ENCODE measurements at regions not wholly inside any gene's neighbourhood (a gene's known extent, or its start where the extent isn't known, plus 50 kb on each side); places are given as distances from the start of the nearest gene placed in this dataset.
"Not testable (repeated sequence)": the region's sequence is repeated elsewhere in the genome, so short reads cannot be mapped to it uniquely, and the experiment has no call there.

DNA sequence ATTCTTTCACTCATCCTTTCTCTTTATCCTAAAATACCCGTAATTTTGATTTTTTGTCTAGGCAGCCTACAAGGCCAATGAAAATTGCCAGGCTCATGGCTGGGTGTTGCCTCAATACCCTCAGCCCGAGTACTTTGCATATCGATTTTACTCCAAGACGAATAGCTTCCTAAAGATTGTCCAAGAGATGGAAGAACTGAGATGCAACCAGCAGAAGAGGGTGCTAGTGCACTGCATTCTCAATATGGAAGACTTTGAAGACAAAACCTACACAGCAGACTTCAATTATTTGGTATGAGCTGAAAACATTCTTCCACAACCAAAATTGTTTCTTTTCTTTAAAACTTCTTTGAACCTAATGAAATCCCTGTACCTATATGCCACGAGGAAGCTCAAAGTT lies 95.0 kb downstream of the KLRB1 start:
- TF ChIP-seq, protein P1, sequence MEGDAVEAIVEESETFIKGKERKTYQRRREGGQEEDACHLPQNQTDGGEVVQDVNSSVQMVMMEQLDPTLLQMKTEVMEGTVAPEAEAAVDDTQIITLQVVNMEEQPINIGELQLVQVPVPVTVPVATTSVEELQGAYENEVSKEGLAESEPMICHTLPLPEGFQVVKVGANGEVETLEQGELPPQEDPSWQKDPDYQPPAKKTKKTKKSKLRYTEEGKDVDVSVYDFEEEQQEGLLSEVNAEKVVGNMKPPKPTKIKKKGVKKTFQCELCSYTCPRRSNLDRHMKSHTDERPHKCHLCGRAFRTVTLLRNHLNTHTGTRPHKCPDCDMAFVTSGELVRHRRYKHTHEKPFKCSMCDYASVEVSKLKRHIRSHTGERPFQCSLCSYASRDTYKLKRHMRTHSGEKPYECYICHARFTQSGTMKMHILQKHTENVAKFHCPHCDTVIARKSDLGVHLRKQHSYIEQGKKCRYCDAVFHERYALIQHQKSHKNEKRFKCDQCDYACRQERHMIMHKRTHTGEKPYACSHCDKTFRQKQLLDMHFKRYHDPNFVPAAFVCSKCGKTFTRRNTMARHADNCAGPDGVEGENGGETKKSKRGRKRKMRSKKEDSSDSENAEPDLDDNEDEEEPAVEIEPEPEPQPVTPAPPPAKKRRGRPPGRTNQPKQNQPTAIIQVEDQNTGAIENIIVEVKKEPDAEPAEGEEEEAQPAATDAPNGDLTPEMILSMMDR (conservative IDR thresholded peaks at IDR 0.05; ENCODE audit: low read depth, low read length): not testable (repeated sequence)
- TF ChIP-seq EZH2 (IDR thresholded peaks at IDR 0.05; ENCODE audit: borderline replicate concordance, low read depth, low read length, poor library complexity, severe bottlenecking): not testable (repeated sequence)

Measured in A673 (cell line).